SU-DHL-6 (cell line): ENCODE measurements at regions not wholly inside any gene's neighbourhood (a gene's known extent, or its start where the extent isn't known, plus 50 kb on each side); places are given as distances from the start of the nearest gene placed in this dataset.

Source experiments
- EZH2phosphoT487 ChIP-seq: fragments of 200-600 bp; sonication (generic), shearing (Covaris generic); conservative IDR thresholded peaks from 2 replicates; pipeline ENCODE4 v1.6.1; 2018; ENCODE audit warnings: mild to moderate bottlenecking, antibody characterized with exemption, low read length, moderate library complexity, mixed read lengths
- TF ChIP-seq, protein P1 (sequence below): fragments of 200-600 bp; sonication (generic); IDR thresholded peaks from one replicate; pipeline ENCODE4 v1.5.1; 2017; ENCODE audit warnings: antibody characterized with exemption, mild to moderate bottlenecking, low read length, moderate library complexity; ENCODE audit not compliant: insufficient read depth, poor library complexity, severe bottlenecking

DNA sequence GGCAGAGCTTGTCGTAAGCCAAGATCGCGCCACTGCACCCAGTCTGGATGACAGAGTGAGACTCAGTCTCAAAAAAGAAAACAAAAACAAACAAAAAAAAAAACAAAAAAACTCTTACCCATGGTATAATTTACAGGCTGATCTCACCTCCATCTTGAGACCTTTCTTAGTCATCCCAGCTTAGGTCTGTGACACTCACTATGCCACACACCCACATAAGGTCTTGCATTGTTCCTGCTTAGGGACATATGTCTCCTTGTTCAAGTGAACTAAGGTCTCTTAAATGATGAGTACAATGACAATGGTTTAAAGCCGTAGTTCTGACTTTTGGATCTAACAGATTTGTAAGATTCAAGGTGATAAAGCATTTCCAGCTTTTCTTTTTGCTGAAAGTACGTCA lies 360.2 kb upstream of the ARHGEF26 start:
- TF ChIP-seq, protein P1, sequence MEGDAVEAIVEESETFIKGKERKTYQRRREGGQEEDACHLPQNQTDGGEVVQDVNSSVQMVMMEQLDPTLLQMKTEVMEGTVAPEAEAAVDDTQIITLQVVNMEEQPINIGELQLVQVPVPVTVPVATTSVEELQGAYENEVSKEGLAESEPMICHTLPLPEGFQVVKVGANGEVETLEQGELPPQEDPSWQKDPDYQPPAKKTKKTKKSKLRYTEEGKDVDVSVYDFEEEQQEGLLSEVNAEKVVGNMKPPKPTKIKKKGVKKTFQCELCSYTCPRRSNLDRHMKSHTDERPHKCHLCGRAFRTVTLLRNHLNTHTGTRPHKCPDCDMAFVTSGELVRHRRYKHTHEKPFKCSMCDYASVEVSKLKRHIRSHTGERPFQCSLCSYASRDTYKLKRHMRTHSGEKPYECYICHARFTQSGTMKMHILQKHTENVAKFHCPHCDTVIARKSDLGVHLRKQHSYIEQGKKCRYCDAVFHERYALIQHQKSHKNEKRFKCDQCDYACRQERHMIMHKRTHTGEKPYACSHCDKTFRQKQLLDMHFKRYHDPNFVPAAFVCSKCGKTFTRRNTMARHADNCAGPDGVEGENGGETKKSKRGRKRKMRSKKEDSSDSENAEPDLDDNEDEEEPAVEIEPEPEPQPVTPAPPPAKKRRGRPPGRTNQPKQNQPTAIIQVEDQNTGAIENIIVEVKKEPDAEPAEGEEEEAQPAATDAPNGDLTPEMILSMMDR: no peak
- TF ChIP-seq EZH2phosphoT487: no peak
